Transverse colon (tissue), 4 donors: ENCODE measurements at regions not wholly inside any gene's neighbourhood (a gene's known extent, or its start where the extent isn't known, plus 50 kb on each side); places are given as distances from the start of the nearest gene placed in this dataset.
"Not testable (repeated sequence)": the region's sequence is repeated elsewhere in the genome, so short reads cannot be mapped to it uniquely, and the experiment has no call there.

Source experiments
- DNase-seq: peaks from one replicate; pipeline ENCODE4 v3.0.0-alpha.2; 2019
- H3K27ac ChIP-seq, 4 donors: fragments of 200-600 bp; sonication (generic); 2 replicates each; pipeline ENCODE4 v1.5.1; 2016 to 2018; ENCODE audit warnings: inconsistent platforms in 4 of 4
- H3K27me3 ChIP-seq: fragments of 200-600 bp; sonication (generic); 2 replicates; pipeline ENCODE4 v1.5.1; 2017; ENCODE audit warnings: inconsistent platforms
- H3K36me3 ChIP-seq, 4 donors: fragments of 200-600 bp; sonication (generic); 2 replicates each; pipeline ENCODE4 v1.5.1; 2017 to 2019; ENCODE audit warnings: inconsistent platforms in 4 of 4
- H3K4me1 ChIP-seq, 4 donors: fragments of 200-600 bp; sonication (generic); 2 replicates each; pipeline ENCODE4 v1.5.1; 2017 to 2020; ENCODE audit warnings: inconsistent platforms in 4 of 4
- H3K4me3 ChIP-seq, 4 donors: fragments of 200-600 bp; sonication (generic); 1 replicate in 1 of 4; 2 replicates in 3 of 4; pipeline versions ENCODE4 v1.5.1 to v1.6.1; 2017 to 2019; ENCODE audit warnings: inconsistent platforms in 4 of 4
- H3K9me3 ChIP-seq, 2 donors: fragments of 200-600 bp; sonication (generic); 2 replicates each; pipeline ENCODE4 v1.5.1; 2017 to 2019; ENCODE audit warnings: inconsistent platforms in 2 of 2
- CTCF ChIP-seq, 5 experiments: fragments of 200-600 bp in 3 of 5; fragments of 450-650 bp in 2 of 5; sonication (generic) in 3 of 5; IDR thresholded peaks; 1 replicate in 2 of 5; 2 replicates in 3 of 5; pipeline ENCODE4 v1.5.1; 2016 to 2017; ENCODE audit warnings: antibody characterized with exemption in 5 of 5, inconsistent platforms in 3 of 5, mild to moderate bottlenecking in 2 of 5, moderate library complexity in 1 of 5
- EP300 ChIP-seq: sonication (generic); formaldehyde crosslinking; IDR thresholded peaks from one replicate; pipeline ENCODE4 v1.6.1; 2017; ENCODE audit warnings: antibody characterized with exemption, low read depth
- POLR2A ChIP-seq: fragments of 450-650 bp; IDR thresholded peaks from one replicate; pipeline ENCODE4 v1.6.1; 2016; ENCODE audit warnings: antibody characterized with exemption, mild to moderate bottlenecking, moderate library complexity
- POLR2AphosphoS5 ChIP-seq, 3 donors: sonication (generic); formaldehyde crosslinking; IDR thresholded peaks; one replicate each; pipeline ENCODE4 v1.6.1; 2016; ENCODE audit warnings: antibody characterized with exemption in 3 of 3
- WGBS, 2 donors: methylation state at CpG; one replicate each; pipeline ENCODE4 v1.1.5; 2018; ENCODE audit warnings: low coverage in 1 of 2; 5-methylcytosine and 5-hydroxymethylcytosine counted together
- in situ Hi-C, 4 donors: fragments of 200-750 bp; cut with MboI; loops; one replicate each; pipeline versions ENCODE4 v1.15.0 to v1.15.1; 2017; ENCODE audit warnings: low sequenced_read_pairs in 3 of 4, low pct_ligation_motif_present in 1 of 4, low pct_unique_long_range_greater_than_20kb in 1 of 4
- intact Hi-C: fragments of 100-400 bp; cut with DNase I; formaldehyde crosslinking; loops from one replicate; pipeline ENCODE4 v1.15.1; 2023; ENCODE audit warnings: low total_unique reads

GRCh38 chr9:30078195-30078594, 2306.2 kb upstream of the ACO1 start:
- Histone ChIP-seq H3K27me3 (no peaks in the 10 kb centered on the region), H3K4me3 (no peak overlapping the region), H3K9me3 (no peaks in the 10 kb centered on the region), H3K36me3 (no peaks in the 10 kb centered on the region), H3K27ac (no peak overlapping the region), H3K4me1 (no peaks in the 10 kb centered on the region)
- no peak for DNase-seq
- intact Hi-C loops (no loop called here), in situ Hi-C loops (no loop called here)
- TF ChIP-seq POLR2AphosphoS5 (IDR thresholded peaks at IDR 0.05) (no peak), CTCF (IDR thresholded peaks at IDR 0.05) (no peak), EP300 (no peak)
- 67 to 78% methylated on average over 1 to 2 of the region's 2 CpGs for WGBS, 2 donors

GRCh38 chr9:30089428-30089827, 2295.0 kb upstream of the ACO1 start:
- in situ Hi-C loops (no loop called here), intact Hi-C loops (no loop called here)
- H3K4me3 ChIP-seq: no peak overlapping the region
- no peak for DNase-seq
- no peaks in the 10 kb centered on the region for H3K9me3 ChIP-seq
- H3K27ac ChIP-seq: peak overlapping the region in 1 of 4 donors; percentile 44
- no peaks in the 10 kb centered on the region for H3K36me3 ChIP-seq
- TF ChIP-seq CTCF (IDR thresholded peaks at IDR 0.05) (no peak), POLR2AphosphoS5 (IDR thresholded peaks at IDR 0.05) (no peak), POLR2A (no peak), EP300 (no peak)
- no peaks in the 10 kb centered on the region for H3K27me3 ChIP-seq
- H3K4me1 ChIP-seq: peaks cover 0 to 6% (median 0%) of the 10 kb centered on the region in 4 donors
- 64 to 67% methylated on average over 1 to 5 of the region's 5 CpGs for WGBS, 2 donors

GRCh38 chr9:30103647-30104394, 2280.6 kb upstream of the ACO1 start:
- Histone ChIP-seq H3K4me1 (no peaks in the 10 kb centered on the region), H3K36me3 (no peaks in the 10 kb centered on the region), H3K27ac (no peak overlapping the region), H3K27me3 (no peaks in the 10 kb centered on the region), H3K4me3 (no peak overlapping the region), H3K9me3 (no peaks in the 10 kb centered on the region)
- intact Hi-C loops: no loop called here
- 40 to 81% methylated on average over 1 to 2 of the region's 2 CpGs for WGBS, 2 donors
- TF ChIP-seq CTCF (IDR thresholded peaks at IDR 0.05) (no peak), POLR2A (no peak), EP300 (no peak), POLR2AphosphoS5 (IDR thresholded peaks at IDR 0.05) (no peak)
- in situ Hi-C loops: no loop called here
- DNase-seq: no peak

- peak; percentile 8 for DNase-seq
- intact Hi-C loops: not testable (repeated sequence)
Measured at GRCh38 chr9:30107134-30107533, 2277.3 kb upstream of the ACO1 start.

More at GRCh38 chr9:30107134-30107533, 2277.3 kb upstream of the ACO1 start:
- in situ Hi-C loops, H3K27me3 ChIP-seq, H3K27ac ChIP-seq, H3K9me3 ChIP-seq, H3K4me1 ChIP-seq, H3K36me3 ChIP-seq, H3K4me3 ChIP-seq: not testable (repeated sequence)
- 82% methylated on average over 8 of the region's 8 CpGs; no CpG with 5 or more reads in 1 of the 2 donors for WGBS, 2 donors
